ENCODE measurements at regions not wholly inside any gene's neighbourhood (a gene's known extent, or its start where the extent isn't known, plus 50 kb on each side); places are given as distances from the start of the nearest gene placed in this dataset.
"Not testable (repeated sequence)": the region's sequence is repeated elsewhere in the genome, so short reads cannot be mapped to it uniquely, and the experiment has no call there.

DNA sequence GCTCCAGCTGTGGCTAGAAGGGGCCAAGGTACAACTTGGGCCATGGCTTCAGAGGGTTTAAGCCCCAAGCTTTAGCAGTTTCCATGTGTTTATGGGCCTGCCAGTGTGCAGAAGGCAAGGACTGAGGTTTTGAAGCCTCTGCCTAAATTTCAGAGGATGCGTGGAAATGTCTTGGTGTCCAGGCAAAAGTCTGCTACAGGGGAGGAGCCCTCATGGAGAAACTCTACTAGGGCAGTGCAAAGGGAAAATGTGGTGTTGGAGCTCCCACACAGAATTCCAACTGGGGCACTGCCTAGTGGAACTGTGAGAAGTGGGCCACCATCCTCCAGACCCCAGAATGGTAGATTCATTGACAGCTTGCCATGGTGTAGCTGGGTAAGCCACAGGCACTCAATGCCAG lies 527.2 kb upstream of the RORB start:
- H3K4me3 ChIP-seq (ENCODE audit: low read depth, low read length), result no peak overlapping the region
- TF ChIP-seq, protein P1, sequence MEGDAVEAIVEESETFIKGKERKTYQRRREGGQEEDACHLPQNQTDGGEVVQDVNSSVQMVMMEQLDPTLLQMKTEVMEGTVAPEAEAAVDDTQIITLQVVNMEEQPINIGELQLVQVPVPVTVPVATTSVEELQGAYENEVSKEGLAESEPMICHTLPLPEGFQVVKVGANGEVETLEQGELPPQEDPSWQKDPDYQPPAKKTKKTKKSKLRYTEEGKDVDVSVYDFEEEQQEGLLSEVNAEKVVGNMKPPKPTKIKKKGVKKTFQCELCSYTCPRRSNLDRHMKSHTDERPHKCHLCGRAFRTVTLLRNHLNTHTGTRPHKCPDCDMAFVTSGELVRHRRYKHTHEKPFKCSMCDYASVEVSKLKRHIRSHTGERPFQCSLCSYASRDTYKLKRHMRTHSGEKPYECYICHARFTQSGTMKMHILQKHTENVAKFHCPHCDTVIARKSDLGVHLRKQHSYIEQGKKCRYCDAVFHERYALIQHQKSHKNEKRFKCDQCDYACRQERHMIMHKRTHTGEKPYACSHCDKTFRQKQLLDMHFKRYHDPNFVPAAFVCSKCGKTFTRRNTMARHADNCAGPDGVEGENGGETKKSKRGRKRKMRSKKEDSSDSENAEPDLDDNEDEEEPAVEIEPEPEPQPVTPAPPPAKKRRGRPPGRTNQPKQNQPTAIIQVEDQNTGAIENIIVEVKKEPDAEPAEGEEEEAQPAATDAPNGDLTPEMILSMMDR (IDR thresholded peaks at IDR 0.05; ENCODE audit: borderline replicate concordance, insufficient read depth, low read depth, low read length), result no peak

DNA sequence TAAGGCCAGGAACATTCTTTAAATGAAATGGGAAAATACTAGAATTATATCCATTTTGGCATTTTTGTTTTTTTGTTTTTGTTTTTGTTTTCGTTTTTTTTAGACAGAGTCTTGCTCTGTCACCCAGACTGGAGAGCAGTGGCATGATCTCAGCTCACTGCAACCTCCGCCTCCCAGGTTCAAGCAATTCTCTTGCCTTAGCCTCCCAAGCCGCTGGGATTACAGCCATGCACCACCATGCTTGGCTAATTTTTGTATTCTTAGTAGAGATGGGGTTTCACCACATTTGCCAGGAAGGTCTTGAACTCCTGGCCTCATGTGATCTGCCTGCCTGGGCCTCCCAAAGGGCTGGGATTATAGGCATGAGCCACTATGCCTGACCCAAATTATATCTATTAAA lies 520.7 kb upstream of the RORB start:
- not testable (repeated sequence) for H3K4me3 ChIP-seq (ENCODE audit: low read depth, low read length)

DNA sequence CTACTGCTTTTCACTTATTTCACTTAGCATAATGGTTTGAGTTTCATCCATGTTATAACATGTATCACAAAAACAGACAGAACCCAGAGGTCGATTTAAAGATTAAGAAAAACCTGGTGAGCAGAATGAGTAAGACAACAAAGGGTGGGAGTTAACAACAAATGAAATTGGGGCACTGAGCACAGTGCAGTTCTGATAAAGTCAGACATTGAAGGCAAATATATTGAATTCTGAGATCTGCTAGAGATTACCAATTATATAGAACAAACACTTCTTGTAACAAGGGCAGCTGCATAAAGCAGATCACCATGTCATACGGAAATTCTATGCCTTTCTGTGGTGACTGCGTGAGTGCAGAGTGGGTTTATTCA lies 517.3 kb upstream of the RORB start:
- no peak overlapping the region for H3K4me3 ChIP-seq (ENCODE audit: low read depth, low read length)
- TF ChIP-seq, protein P1 (IDR thresholded peaks at IDR 0.05; ENCODE audit: borderline replicate concordance, insufficient read depth, low read depth, low read length), result no peak

DNA sequence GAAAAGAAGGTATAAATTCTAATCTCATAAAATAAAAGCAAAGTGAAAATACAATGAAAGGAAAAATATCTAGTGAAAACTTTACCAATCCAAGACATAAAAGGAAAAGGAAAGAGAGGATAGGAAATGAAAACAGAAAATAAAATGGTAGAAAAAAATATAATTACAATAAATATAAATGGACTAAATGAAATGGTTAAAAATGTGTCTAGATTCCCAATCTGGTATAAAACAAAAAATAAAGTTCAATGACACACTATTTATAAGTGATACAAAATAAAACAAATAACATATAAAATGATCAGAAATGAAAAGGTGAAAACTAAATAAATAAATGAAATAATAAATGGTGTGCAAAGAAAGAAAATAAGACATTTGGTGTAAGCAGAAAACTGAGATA lies 516.4 kb upstream of the RORB start:
- no peak overlapping the region for H3K4me3 ChIP-seq (ENCODE audit: low read depth, low read length)
- TF ChIP-seq, protein P1 (IDR thresholded peaks at IDR 0.05; ENCODE audit: borderline replicate concordance, insufficient read depth, low read depth, low read length), result no peak

DNA sequence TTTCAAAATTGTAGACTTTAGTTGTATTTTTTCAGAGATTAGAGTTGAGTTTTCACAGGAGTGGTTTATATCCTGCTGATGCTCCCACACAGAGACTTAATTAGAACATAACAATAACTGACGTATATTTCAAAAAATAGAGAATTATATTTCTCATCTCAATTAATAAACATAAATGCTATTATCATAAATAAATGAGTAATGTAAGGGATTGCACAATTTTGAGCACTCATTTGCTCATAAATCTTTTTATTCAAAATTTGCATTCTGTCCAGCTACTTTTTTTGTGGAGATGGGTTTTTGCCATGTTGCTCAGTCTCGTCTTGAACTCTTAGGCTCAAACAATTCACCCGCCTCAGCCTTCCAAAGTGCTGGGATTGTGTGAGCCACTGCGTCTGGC lies 515.7 kb upstream of the RORB start:
- TF ChIP-seq, protein P1 (IDR thresholded peaks at IDR 0.05; ENCODE audit: borderline replicate concordance, insufficient read depth, low read depth, low read length), result no peak
- no peak overlapping the region for H3K4me3 ChIP-seq (ENCODE audit: low read depth, low read length)

DNA sequence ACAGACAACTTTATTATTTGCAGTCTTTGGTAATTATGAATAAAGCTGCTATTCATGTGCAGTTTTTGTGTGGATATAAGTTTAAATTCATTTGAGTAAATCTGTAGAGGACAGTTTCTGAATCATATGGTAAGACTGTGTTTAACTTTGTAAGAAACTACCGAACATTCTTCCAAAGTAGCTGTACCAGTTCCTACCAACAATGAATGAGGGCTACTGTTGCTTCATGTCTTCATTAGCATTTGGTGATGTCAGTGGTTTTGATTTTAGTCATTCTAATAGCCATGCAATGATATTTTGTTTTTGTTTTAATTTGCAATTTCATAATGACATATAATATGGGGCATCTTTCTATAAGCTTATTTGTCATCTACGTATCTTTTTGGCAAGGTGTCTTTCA lies 501.3 kb upstream of the RORB start:
- H3K4me3 ChIP-seq (ENCODE audit: low read depth, low read length), result no peak overlapping the region
- TF ChIP-seq, protein P1 (IDR thresholded peaks at IDR 0.05; ENCODE audit: borderline replicate concordance, insufficient read depth, low read depth, low read length), result no peak

DNA sequence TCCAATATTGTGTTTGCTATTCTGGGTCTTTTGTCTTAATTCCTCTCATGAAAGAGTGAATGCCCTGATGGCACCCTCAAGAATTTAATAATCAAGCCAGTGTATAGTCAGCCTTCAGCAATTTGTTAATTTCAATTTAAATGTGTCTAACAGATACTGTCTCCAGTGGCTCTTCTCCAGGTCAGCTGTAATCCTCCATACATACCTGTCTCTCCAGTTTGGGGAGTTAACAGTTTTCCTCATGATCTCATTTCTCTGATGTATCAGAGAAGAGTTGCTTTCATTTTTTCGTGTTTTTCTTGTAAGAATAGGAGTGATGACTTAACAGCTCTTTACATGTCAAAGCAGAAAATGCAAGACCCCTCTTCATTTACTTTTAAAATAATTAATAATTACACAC lies 500.3 kb upstream of the RORB start:
- TF ChIP-seq, protein P1 (IDR thresholded peaks at IDR 0.05; ENCODE audit: borderline replicate concordance, insufficient read depth, low read depth, low read length), result no peak
- H3K4me3 ChIP-seq (ENCODE audit: low read depth, low read length), result no peak overlapping the region

DNA sequence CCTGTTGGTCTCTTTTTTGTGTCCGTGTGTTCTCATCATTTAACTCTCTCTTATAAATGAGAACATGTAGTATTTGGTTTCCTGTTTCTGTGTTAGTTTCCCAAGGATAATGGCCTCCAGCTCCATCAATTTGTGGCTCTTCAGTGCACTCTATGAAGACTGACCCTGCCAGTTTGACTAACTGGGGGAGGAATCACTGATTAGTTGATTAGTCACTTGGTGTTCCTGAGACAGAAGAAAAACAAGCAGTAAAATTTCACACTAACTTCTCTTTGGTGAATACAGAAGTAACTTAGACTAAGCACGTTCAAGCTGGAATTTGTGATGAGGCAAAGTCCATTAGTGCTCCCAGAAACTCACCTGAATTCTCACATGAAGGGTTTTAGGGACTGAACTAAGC lies 495.8 kb upstream of the RORB start:
- TF ChIP-seq, protein P1 (IDR thresholded peaks at IDR 0.05; ENCODE audit: borderline replicate concordance, insufficient read depth, low read depth, low read length), result no peak
- no peak overlapping the region for H3K4me3 ChIP-seq (ENCODE audit: low read depth, low read length)

All from GM12875 (cell line).